ENCODE measurements at regions not wholly inside any gene's neighbourhood (a gene's known extent, or its start where the extent isn't known, plus 50 kb on each side); places are given as distances from the start of the nearest gene placed in this dataset.

DNA sequence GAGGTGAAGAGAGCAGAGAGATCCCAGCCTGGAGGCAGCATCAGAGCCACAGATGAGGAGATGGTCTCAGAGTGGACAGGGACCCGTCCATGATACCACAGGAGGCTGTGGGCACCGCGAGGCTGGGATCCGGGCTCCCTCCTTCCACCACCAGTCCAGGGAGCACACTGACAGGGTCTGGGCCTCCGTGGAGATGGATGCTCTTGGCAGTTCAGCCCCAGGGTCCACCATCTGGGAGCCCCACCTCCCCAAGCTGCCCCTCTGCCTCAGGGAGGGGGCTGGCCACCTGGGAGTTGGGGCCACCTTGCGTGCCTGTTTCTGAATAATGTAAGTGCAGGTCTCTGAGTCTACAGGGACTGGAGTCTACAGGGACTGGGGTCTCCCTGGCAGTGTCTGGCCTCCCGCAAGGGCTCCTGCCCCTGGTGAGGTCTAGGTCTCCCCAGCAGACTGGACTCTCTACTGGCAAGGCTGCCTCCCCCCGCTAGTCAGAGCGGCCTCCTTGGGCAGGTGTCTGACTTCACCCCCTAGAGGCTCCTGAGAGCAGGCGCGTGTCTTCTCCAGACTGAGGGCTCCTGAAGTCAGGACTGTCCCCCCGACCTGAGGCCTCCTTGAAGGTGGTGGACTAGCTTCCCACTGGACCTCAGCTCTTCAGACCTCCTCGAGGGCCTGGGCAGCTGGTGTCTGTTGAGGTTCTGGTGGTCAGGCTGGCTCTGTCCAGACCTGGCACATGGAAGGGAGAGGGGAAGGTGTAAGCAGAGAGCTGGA is 218.5 kb downstream of the PTPRU start:
- DNase-seq: no peak

DNA sequence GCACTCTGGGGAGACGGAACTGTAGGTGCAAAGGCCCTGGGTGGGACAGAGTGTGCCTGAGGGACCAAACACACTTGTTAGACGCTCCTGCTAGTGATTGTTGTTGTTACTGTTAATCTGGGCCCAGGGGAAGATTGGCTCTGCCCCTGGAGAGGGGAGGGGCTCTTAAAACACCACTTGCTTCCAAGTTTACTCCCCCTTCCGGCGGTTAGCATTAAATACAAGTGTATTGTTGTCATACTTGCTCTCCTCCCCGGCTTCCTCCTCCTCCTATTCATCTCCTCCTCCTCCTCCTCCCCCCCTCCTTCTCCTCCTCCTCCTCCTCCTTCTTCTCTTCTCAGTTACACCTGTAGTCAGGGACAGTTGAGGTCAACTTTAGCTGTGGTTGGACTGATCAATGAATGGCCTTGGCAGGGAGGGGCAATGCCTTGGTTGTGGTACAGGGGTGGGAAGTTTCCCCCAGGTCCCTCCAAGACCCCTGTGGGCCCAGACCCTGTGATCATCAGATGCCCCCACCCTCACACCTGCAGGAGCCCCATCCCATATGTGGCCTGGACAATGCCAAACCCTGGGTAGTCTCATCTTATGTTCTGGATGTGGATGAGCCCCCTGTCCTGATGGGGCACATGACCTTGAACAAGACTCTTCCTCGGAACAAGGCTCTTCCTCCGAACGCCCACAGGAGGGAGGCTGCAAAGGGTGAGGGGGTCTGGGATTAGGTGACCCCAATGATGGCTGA is 217.3 kb downstream of the PTPRU start:
- peak; percentile 56 for DNase-seq

DNA sequence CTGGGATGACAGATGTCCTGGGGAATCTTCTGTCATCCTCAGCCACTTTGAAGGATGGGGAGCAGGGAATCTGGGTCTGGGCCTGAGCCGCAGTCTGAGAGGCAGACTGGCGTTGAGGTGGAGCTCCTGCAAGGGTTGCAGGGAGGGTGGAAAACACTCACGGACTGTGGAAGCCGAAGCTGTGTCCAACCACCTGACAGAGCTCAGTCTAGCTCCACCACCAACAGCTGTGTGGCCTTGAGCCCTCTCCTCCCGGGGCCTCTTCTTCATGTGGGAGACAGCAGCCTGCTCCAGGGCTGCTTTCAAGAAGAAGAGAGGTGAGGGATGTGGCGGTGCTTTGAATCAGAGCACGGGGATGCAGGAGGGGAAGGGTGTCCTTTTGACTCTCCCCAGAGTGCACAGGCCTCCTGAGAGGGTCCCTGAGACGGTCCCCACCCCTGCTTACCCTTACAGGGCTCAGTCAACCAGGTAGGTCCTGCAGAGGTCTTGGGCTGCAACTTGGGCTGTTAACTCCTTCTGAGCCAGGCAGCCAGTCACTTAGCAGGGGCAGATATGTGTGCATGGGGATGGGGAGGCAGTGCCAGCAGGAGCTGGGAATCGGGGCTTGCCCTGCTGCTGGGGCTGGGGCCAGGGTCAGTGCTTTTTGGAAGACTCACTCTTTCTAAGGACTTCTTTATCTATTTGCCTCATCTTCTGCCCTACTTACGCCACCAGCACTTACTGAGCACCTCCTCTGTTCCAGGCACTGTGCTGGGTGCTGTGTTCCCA is 216.3 kb downstream of the PTPRU start:
- DNase-seq: no peak

DNA sequence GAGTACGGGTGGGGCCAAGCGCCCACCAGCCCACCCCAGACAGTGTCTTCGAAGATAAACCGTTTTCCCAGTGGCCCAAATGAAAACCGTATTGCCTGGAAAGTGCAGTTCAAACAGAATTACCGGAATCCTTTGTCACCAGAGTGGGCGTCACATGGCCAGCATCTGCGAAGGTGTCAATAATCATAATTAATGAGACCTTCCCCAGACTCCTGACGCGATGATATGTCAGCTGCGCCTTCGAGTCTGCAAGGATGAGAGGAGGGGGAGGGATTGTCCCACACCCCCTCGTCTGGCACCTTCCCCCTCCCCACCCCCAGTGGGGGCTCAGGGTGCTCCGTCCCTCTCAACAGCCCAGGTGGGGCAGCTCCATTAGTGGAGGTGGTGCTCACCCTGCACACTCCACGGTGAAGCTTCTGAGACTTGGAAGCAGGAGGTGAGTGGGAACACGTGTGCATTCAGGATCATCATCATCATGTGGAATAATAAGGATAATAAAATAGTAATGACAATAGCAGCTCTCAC is 215.1 kb downstream of the PTPRU start:
- no peak for DNase-seq

DNA sequence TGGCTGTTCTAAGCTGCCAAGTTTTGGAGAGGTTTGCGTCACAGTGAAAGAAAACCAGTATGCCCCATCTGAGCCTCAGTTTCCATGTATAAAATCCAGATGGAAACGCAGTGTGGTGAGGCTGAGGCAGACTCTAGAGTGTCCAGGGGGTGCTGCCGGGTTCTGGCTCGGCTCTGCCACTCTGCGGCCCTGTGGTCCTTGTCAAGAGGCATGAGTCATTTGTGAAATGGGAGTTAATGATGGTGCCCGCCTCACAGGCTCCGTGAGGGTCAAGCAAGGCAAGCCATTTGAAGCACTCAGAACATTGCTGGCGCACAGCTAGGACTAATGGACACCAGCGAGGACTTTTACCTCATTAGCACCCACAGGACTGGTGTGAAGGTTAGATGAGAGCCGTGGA is 214.3 kb downstream of the PTPRU start:
- DNase-seq: no peak

DNA sequence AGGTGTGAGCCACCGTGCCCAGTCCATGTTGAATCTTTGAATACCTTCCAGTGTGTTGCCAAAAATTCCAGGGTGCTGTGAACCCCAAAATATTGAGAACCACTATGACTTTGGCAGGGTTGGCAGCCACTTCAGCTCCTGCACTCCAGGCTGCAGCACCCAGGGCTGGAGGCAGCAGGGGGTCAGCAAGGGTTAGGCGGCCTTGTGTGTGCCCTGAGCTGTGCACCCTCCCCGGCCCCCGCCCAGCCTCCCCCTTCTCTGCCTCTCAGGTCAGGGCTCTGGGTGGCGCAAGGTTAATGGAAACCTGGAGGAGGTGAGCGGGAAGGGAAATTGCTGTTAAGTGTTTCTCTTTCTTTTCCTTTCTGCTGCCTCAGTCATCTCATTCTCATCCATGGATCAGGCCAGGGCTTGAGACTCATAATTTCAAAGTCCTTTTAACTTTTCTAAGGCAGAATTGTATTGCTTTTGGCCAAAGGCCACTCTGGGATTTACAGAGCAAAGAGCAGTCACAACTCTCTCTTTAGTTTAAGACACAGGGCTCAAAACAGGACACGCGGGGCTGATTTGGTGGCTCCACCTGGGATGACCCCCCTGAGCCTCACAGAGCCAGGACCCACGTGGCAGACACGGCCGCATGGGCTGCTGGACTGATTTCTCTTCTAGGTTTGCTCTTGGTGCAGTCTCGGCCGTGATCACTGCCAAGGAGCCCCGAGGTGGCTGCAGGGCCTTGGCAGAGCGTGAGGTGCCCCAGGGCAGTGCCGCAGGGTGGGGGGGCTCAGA is 212.3 kb downstream of the PTPRU start:
- DNase-seq: no peak

DNA sequence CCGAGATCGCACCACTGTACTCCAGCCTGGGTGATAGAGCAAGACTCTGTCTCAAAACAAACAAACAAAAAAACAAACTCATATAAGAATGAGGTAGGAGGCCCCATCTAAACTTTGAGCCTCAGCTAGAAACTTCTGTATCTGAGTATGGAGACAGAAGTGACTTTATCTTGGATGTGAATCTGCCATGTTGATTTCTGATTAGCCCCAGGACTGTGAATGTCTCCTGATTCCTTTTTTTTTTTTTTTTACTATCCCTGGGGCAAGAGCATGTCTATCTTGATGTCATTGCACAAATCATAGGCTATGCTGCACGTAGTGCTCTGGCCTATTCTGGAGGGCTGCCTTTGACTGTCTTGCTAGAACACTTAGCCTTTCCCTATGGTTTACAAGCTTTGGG is 211.0 kb downstream of the PTPRU start:
- no peak for DNase-seq

DNA sequence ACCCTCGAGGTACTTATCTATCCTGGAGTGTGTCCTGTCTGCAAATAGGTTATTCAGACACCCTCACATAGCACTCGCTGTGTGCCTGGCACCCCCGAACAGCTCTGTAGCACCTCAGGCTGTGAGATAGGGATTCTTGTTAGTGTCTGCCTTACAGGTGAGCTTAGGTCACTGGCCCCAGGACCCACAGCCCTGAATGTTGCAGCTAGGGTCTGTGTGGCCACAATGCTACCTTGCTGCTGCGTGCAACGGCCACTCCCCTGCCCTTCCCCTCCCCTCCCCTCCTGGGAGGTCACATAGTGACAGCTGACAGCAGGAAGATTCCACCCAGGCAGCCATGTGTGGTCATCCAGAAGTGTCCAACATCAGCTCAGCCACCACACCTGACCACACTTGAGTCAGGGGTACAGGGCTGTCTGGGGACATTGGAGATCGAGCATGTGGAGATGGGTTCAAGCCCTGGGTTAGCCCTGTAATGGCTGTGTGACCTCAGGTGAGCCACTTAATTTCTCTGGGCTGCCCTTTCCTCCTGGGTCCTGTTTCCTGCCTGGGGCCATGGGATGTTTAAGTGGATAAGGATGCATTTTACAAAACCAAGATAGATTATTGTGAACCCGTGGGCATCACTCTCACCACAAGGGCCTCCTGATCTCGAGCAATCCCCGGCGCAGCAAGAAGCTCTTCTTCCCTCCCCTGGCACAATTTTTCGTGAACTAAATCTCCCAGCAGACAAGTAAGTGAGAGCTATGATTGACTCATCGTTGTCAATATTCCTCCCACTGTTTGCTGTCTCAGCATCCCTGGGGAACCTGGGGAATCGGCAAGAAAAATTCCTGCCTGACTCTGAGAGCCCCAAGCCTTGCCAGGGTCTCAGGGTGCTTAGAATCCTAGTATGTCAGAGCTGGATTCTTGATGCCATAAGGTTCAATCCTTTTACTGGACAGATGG is 208.7 kb downstream of the PTPRU start:
- no peak for DNase-seq

DNA sequence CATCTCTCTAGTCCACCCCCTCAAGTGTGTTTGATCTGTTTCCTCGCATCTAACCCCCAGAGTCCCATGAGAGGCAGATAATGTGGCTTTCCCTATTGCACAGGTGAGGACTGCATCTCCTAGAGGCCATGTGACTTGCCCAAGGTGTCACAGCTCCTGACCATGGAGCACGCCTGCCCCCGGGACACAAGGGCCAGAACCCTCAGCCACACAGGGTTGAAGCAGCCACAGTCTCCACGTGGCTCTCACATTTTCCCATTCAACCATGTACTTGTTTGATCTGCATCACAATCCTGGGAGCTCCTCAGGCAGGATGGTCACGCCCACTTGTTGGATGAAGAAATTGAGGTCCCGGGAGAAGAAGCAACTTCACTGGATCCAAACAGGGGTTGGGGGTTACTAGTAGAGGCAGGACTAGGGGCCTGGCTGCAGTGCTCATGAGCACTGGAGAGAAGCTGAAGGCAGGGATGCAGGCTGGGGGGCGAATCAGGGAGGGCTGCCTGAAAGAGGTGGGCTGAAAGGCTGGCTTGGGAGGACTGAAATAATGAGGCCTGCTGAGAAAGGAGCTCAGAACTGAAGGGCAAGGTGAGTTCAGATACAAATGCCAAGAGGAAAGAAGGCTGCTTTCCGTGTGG is 207.9 kb downstream of the PTPRU start:
- no peak for DNase-seq

DNA sequence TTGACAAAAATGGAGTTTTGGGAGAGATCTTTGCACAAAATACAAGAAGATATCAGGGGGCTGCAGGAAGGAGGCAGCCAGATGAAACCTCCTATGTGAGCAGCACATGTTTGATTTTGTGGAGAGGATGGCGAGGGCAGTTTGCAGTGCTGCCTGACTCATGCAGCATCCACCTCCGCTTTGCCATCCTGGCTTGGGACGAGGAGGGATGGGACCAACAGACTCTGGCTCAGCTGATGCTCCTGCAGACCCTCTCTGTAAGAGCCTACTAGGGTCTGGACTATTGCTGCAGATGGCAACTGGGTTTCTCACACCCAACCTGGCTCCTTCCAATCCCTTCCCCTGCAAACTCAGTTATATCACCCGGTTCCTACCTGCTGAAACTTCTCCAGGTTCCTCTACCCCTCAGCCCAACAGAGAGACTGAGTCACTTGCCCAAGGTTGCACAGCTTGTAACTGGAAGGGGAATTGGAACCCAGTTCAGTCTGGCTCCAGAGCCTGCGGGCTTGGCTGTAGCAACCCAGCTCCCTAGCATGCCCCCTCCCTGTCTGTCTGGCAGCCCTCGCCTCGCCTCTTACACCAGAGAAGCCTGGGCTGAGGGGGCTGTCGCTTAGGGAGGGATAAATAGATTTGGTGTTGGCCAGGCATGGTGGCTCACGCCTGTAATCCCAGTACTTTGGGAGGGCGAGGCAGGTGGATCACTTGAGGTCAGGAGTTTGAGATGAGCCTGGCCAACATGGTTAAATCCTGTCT is 205.8 kb downstream of the PTPRU start:
- no peak for DNase-seq

DNA sequence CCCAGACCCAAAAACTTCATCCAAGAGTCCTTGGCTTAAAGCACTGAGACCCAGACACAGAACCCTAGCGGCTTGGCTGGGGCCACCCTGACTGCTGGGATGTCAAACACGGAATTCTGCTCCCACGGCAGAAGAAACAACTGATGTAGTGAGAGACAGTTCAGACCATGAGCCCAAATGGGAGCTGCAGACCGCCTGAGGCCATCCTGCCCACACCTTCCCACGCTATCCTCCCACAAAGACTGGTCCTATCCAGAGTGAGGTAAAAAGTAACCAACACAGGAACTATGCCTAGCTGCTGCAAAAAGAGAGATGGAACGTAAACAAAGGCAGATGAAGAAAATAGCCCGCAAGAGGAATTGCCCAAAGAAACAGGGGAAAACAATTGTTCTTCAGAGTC is 203.3 kb downstream of the PTPRU start:
- no peak for DNase-seq

DNA sequence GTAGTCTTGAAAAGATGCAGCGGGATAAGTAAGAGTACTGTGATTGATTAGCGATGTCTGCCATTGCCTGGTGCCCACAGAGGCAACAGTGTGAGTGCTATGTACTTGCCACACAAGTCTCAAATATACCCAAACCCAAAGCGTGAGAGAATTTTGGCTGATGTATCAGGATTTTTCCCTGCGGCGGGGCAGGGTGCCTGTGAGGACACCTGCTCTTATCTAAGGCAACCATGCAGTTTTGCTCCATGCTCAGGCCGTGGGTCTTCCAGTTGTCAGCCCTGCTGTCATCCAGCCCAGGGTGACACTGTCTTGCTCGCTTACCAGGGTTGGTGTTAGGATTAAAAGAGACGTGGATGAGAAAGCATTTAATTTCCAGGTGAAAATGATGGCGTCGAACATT is 202.7 kb downstream of the PTPRU start:
- no peak for DNase-seq

DNA sequence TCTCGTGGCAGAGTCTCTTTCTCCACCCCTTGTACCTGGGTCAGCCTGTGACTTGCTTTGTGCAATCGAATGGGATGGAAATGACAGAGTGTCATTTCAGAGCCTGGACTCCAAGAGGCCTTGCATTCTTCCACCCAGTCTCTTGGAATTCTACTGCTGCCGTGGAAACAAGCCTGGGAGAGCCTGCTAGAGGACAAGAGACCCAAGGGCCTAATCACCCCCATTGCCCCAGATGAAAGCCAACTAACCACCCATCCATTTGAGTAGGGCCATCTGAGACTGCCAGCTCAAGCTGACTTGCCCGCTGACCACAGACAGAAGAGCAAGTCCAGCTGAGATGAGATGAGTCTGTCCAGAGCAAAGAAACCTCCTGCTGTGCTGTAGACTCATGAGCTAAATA is 201.6 kb downstream of the PTPRU start:
- no peak for DNase-seq

DNA sequence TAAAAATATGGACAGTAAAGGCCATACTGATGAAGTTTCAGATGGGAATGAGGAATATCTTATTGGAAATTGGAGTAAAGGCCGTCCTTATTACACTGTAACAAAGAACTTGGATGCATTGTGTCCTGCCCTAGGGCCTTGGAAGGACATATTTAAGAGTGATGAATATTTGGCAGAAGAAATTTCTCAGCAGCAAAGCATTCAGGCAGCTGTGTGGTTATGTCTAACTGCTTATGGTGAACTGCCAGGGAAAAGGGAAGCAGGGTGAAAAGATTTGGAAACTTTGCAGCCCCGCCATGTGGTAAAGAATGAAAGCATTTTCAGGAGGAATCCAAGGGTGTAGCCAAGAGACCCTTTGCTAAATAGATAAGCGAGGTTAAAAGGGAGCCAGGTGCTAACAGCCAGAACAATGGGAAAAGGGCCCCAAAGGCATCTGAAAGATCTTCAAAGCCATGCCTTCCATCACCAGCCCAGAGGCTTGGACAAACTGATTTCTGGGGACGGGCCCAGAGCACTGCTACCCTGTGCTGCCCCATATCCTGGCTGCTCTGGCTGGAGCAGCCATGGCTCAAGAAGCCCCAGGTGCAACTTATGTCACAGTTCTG is 200.0 kb downstream of the PTPRU start:
- no peak for DNase-seq

DNA sequence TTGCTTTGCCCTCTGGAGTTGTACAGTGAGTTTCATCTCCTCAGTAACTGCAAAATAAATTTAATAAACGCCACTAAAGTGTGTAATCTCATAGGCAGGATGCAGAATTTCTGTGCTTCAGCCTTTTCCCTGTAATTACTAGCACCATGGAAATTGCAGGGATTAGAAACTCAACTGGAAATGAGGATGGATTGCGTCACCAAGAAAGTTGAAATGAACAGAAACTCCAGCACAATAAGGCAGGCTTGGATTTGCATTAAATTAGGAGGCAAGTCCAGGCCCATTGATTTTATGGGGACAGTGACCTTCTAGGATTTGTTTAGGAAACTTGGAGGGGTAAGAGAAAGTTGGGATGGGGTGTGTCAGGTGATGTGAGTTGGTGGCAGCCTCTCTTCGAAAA is 197.5 kb downstream of the PTPRU start:
- no peak for DNase-seq

DNA sequence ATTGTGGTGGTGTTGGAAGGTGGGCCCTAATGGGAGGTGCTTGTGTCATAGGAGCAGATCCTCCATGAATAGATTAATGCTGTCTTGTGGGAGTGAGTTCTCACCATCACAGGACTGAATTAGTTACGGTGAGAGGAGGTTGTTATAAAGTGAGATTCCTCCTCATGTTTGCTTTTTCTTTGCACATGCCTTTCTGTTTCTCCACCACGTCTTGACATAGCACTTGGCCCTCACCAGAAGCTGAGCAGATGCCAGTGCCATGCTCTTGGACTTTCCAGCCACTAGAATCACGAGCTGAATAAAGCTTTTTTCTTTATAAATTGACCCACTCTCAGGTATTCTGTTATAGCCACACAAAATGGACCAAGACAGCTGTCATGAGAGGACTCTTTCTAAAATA is 194.8 kb downstream of the PTPRU start:
- no peak for DNase-seq

DNA sequence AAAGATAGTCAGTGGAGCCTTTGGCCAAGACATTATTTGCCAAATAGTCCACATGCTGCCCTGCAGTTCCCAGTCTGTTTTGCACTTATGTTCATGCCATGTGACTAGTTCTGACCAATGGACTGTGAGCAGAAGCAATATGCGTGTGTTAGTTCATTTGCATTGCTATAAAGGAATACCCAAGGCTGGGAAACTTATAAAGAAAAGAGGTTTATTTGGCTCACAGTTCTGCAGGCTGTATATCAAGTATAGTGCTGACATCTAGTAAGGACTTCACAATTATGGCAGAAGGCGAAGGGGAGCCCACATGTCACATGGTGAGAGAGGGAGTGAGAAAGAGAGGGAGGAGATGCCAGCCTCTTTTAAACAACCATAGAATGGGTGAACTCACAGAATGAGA is 193.3 kb downstream of the PTPRU start:
- no peak for DNase-seq

DNA sequence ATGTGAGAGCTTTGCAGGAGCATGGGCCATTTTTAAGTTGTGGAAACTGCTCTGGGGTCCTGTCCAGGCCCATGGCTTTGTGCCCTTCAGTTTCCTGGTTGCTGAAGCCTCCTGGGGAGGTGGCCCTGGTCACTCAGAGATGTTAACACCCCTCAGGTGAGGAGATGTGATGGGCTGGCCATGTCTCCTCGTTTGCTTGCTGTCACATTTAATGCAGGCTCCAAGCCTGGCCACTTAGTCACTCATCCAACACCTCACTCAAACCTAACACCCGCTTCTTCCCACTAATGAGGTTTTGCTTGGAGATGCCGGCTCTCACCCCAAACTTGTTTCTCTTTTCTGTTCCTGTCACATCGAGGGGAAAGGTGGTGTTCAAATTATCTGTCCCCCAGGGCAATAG is 192.7 kb downstream of the PTPRU start:
- no peak for DNase-seq

DNA sequence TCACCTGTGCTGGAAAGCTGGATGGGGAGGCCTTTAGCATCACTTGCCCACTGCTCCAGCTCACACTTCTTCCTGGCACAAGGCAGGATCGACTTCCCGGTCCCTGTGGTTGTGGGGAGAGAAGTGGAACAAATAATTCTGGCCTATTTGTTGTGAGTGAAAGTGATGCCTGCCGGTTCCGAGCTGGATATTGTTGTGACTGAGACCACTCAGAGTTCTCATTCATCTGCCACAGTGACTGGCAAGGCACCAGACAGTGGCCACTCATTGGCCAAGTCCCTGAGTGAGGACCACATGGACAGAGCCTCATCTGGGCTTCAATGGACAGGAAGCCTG is 191.9 kb downstream of the PTPRU start:
- no peak for DNase-seq
